ENCODE measurements at regions not wholly inside any gene's neighbourhood (a gene's known extent, or its start where the extent isn't known, plus 50 kb on each side); places are given as distances from the start of the nearest gene placed in this dataset.
"Not testable (repeated sequence)": the region's sequence is repeated elsewhere in the genome, so short reads cannot be mapped to it uniquely, and the experiment has no call there.

DNA sequence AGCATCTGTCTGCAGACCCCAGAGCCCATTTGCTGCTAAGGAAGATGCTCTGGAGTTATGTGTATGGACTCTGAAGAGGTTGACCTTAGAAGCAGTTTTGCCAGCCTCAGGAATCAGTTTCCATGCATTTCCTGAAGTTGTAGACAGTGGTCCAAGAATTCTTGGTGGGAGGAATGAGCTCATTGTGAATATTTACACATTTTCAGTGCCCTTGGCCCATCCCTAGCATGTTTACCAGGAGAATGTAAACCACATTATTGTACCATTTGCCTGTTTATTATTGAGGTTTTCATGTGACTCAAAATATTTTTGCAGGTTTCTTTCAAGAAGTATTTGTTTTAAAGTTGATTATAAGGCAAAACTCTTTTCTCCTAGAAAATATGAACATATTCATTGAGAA, 93.8 kb downstream of the NXNL2 start:
- DNase-seq (ENCODE audit: low spot score) = no peak
- CTCF ChIA-PET = no interaction called here
- POLR2A ChIA-PET (ENCODE audit: low non-redundant PET) = no interaction called here
- no peak overlapping the region for H3K27ac ChIP-seq
- TF ChIP-seq, protein P1, sequence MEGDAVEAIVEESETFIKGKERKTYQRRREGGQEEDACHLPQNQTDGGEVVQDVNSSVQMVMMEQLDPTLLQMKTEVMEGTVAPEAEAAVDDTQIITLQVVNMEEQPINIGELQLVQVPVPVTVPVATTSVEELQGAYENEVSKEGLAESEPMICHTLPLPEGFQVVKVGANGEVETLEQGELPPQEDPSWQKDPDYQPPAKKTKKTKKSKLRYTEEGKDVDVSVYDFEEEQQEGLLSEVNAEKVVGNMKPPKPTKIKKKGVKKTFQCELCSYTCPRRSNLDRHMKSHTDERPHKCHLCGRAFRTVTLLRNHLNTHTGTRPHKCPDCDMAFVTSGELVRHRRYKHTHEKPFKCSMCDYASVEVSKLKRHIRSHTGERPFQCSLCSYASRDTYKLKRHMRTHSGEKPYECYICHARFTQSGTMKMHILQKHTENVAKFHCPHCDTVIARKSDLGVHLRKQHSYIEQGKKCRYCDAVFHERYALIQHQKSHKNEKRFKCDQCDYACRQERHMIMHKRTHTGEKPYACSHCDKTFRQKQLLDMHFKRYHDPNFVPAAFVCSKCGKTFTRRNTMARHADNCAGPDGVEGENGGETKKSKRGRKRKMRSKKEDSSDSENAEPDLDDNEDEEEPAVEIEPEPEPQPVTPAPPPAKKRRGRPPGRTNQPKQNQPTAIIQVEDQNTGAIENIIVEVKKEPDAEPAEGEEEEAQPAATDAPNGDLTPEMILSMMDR (conservative IDR thresholded peaks at IDR 0.05; ENCODE audit: low read depth) = no peak

DNA sequence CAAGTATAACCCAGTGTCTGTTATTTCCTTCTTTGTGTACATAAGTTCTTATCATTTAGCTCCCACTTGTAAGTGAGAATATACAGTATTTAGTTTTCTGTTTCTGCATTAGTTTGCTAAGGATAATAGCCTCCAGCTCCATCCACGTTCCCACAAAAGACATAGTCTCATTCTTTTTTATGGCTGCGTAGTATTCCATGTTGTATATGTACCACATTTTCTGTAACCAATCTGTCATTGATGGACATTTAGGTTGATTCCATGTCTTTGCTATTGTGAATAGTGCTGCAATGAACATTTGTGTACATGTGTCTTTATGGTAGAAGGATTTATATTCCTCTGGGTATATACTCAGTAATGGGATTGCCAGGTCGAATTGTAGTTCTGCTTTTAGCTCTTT, 95.6 kb downstream of the NXNL2 start:
- CTCF ChIA-PET; POLR2A ChIA-PET (ENCODE audit: low non-redundant PET): not testable (repeated sequence)

DNA sequence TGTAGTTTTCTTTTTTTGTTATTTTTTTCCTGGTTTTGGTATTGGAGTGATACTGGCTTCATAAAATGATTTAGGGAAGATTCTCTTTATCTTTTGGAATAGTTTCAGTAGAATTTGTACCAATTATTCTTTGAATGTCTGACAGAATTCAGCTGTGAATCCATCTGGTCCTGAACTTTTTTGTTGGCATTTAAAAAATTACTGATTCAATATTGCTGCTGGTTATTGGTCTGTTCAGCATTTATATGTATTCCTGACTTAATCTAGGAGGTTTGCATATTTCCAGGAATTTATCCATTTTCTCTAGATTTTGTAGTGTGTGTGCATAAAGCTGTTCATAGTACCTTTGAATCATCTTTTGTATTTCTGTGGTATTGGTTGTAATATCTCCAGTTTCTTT, 100.2 kb downstream of the NXNL2 start:
- DNase-seq (ENCODE audit: low spot score) = no peak
- ChIA-PET CTCF (no interaction called here), POLR2A (ENCODE audit: low non-redundant PET) (no interaction called here)
- TF ChIP-seq, protein P1 (conservative IDR thresholded peaks at IDR 0.05; ENCODE audit: low read depth) = no peak
- no peak overlapping the region for H3K27ac ChIP-seq

More for the DNA sequence above, 95.6 kb downstream of the NXNL2 start:
- not testable (repeated sequence) for DNase-seq (ENCODE audit: low spot score); H3K27ac ChIP-seq

DNA sequence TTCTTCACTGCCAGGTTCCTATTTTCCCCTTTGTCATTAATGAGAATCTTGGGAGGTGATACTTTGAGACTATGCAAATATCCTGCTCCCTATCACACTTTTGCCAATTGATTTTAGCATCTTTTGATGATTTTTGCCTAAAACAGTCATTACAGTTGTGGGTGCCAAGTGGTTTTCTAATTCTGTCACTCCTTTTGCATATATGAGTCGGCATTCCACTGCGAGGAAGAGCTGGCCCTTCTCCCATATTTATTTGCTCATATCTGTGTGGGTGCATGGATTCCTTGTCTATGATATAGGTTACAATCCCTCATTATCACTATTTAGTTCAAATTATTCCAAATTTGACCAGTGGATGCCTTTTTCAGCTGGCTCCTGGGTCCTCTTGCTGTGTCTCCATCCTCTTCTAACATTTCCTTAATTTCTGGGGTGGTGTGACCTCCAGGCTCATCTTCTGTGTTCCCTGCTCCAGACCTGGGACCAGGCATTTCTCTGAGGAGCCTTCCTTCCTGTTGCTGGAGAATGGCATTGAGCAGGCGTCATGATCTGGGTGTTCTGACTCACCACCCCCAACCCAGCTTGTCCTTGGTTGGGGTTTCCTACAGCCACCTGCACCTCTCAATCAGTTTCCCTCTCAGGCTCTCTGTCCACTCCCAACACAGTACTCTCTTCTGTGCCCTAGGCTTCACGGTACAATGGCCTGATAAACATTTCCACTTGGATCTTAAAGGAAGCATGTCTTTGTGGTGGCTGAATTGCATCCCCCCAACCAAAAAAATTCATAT, 106.7 kb downstream of the NXNL2 start:
- H3K27ac ChIP-seq = no peak overlapping the region
- TF ChIP-seq, protein P1 (conservative IDR thresholded peaks at IDR 0.05; ENCODE audit: low read depth) = no peak
- DNase-seq (ENCODE audit: low spot score) = no peak
- CTCF ChIA-PET = no interaction called here
- POLR2A ChIA-PET (ENCODE audit: low non-redundant PET) = no interaction called here

DNA sequence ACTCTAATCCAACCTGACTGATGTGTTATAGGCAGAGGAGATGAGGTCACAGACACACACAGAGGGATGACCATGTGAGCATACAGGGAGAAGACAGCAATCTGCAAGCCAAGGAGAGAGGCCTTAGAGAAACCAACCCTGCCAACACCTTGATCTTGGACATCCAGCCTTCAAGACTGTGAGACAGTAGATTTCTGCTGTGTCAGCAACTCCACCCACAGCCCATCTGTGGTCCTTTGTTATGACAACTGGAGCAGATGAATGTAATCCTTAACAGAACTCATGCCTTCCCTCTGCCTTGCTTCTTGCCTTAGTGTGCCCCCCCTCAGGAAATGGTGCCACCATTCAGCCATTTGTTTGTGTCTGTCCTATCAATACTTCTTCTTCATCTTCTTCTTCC, 107.4 kb downstream of the NXNL2 start:
- no peak overlapping the region for H3K27ac ChIP-seq
- DNase-seq (ENCODE audit: low spot score) = no peak
- ChIA-PET CTCF (no interaction called here), POLR2A (ENCODE audit: low non-redundant PET) (no interaction called here)
- TF ChIP-seq, protein P1 (conservative IDR thresholded peaks at IDR 0.05; ENCODE audit: low read depth) = no peak

DNA sequence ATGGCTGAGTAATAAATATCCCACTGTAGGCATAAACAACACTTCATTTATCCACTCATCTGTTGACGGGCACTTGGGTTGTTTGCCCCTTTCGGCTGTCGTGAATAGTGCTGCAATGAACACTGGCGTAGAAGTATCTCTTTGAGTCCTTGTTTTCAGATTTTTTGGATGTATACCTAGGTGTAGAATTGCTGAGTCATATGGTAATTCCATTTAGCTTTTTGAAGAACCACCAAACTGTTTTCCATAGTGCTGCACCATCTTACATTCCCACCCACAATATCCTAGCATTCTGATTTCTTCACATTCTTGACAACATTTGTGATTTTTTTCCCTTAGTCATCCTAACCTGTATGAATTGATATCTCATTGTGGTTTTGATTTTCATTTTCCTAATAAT, 109.0 kb downstream of the NXNL2 start:
- no peak for DNase-seq (ENCODE audit: low spot score)
- ChIA-PET CTCF (no interaction called here), POLR2A (ENCODE audit: low non-redundant PET) (no interaction called here)
- no peak overlapping the region for H3K27ac ChIP-seq
- TF ChIP-seq, protein P1 (conservative IDR thresholded peaks at IDR 0.05; ENCODE audit: low read depth) = no peak

DNA sequence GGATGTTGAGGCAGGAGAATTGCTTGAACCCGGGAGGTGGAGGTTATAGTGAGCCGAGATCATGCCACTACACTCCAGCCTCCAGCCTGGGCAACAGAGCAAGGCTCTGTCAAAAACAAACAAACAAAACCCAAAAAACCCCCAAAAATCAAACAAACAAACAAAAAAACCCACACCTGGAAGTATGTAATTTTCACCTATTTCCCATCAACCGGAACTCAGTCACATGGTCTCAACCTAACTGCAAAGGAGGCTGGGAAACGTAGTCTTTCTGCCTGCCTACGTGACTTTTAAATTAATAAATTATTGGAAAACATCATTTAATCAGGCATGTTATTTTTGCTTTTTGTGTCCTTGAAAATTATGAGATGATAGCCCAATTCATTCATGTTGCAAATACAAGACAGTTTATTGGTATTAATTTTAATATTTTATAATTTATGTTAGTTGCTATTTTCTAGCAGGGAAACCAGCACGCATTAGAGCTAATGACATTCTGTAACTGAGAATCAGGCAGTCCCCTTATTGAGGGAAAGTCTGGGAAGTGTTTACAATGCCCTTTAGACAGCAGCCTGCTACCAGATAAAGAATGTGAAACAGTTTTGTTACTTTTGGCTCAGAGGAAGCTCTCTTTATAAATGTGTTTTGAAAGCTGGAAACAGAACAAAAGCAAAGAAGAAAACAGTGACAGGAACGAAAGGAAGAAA, 110.3 kb downstream of the NXNL2 start:
- DNase-seq (ENCODE audit: low spot score) = no peak
- TF ChIP-seq, protein P1 (conservative IDR thresholded peaks at IDR 0.05; ENCODE audit: low read depth) = no peak
- no peak overlapping the region for H3K27ac ChIP-seq
- ChIA-PET POLR2A (ENCODE audit: low non-redundant PET) (no interaction called here), CTCF (no interaction called here)

Measured in RWPE1 (cell line).